WTC11 (cell line): ENCODE measurements at regions not wholly inside any gene's neighbourhood (a gene's known extent, or its start where the extent isn't known, plus 50 kb on each side); places are given as distances from the start of the nearest gene placed in this dataset.

Source experiments
- ATAC-seq: fragments of 200-7000 bp; cut with Tn5 transposase; 2 replicates; pipeline ENCODE4 v1.10.0; 2021; ENCODE audit warnings: mild to moderate bottlenecking, moderate library complexity
- CTCF ChIA-PET: fragments of 300-600 bp; sonication (Branson Sonifier 250); formaldehyde crosslinking; loops from one replicate; lab custom pipeline; 2021; ENCODE audit warnings: antibody characterized with exemption; lab: Charles Lee
- POLR2A ChIA-PET: fragments of 350-600 bp; sonication (Branson Sonifier 250); formaldehyde crosslinking; loops from one replicate; lab custom pipeline; 2021; ENCODE audit warnings: antibody characterized with exemption; lab: Charles Lee
- DNase-seq: peaks from one replicate; pipeline ENCODE4 v3.0.0; 2021; ENCODE audit warnings: low spot score
- H3K27ac Mint-ChIP-seq: 2 replicates; pipeline ENCODE4 v1.8.0; 2021; ENCODE audit warnings: mixed read lengths
- H3K27me3 Mint-ChIP-seq: 2 replicates; pipeline ENCODE4 v1.8.0; 2021; ENCODE audit warnings: low read depth, mild to moderate bottlenecking, moderate library complexity, mixed read lengths
- H3K36me3 Mint-ChIP-seq: 2 replicates; pipeline ENCODE4 v1.8.0; 2021; ENCODE audit warnings: mixed read lengths
- H3K4me1 Mint-ChIP-seq: 2 replicates; pipeline ENCODE4 v1.8.0; 2022; ENCODE audit warnings: mixed read lengths
- H3K4me3 Mint-ChIP-seq: 2 replicates; pipeline ENCODE4 v1.8.0; 2021; ENCODE audit warnings: mild to moderate bottlenecking, moderate library complexity, mixed read lengths
- H3K9me3 Mint-ChIP-seq: 2 replicates; pipeline ENCODE4 v1.8.0; 2021; ENCODE audit warnings: mixed read lengths
- AFF4 ChIP-seq: sonication (generic); formaldehyde crosslinking; IDR thresholded peaks from 2 replicates; pipeline ENCODE4 v1.8.1; 2023; ENCODE audit warnings: mild to moderate bottlenecking, missing genetic modification reagents, borderline replicate concordance
- CDX4 ChIP-seq: fragments of 250-450 bp; sonication (Bioruptor Pico); IDR thresholded peaks from 2 replicates; pipeline ENCODE4 v1.9.0; 2021; ENCODE audit warnings: moderate library complexity, mild to moderate bottlenecking, inconsistent platforms, borderline replicate concordance
- E2F5 ChIP-seq: sonication (generic); formaldehyde crosslinking; IDR thresholded peaks from 2 replicates; pipeline ENCODE4 v1.8.1; 2022; ENCODE audit warnings: mild to moderate bottlenecking, moderate library complexity, missing genetic modification reagents
- ELF4 ChIP-seq: sonication (generic); formaldehyde crosslinking; IDR thresholded peaks from 2 replicates; pipeline ENCODE4 v1.8.1; 2022; ENCODE audit warnings: low read depth, mild to moderate bottlenecking, moderate library complexity, missing genetic modification reagents
- ESRRA ChIP-seq: sonication (generic); formaldehyde crosslinking; IDR thresholded peaks from 2 replicates; pipeline ENCODE4 v1.8.1; 2022; ENCODE audit warnings: mild to moderate bottlenecking, missing genetic modification reagents, borderline replicate concordance
- HMGXB4 ChIP-seq: sonication (generic); formaldehyde crosslinking; IDR thresholded peaks from 2 replicates; pipeline ENCODE4 v1.8.1; 2023; ENCODE audit warnings: mild to moderate bottlenecking, moderate library complexity, missing genetic modification reagents
- KAT7 ChIP-seq: sonication (generic); formaldehyde crosslinking; IDR thresholded peaks from 2 replicates; pipeline ENCODE4 v1.8.1; 2023; ENCODE audit warnings: missing genetic modification reagents, mild to moderate bottlenecking, borderline replicate concordance
- OVOL2 ChIP-seq: fragments of 250-450 bp; sonication (Bioruptor Pico); IDR thresholded peaks from 2 replicates; pipeline ENCODE4 v1.9.0; 2021; ENCODE audit warnings: mild to moderate bottlenecking, borderline replicate concordance
- SMAD3 ChIP-seq: sonication (generic); formaldehyde crosslinking; IDR thresholded peaks from 2 replicates; pipeline ENCODE4 v1.8.0; 2022; ENCODE audit warnings: missing genetic modification reagents, mild to moderate bottlenecking, borderline replicate concordance
- SMAD4 ChIP-seq: sonication (generic); formaldehyde crosslinking; IDR thresholded peaks from 2 replicates; pipeline ENCODE4 v1.8.0; 2022; ENCODE audit warnings: mild to moderate bottlenecking, missing genetic modification reagents
- TCF7 ChIP-seq: sonication (generic); formaldehyde crosslinking; IDR thresholded peaks from 2 replicates; pipeline ENCODE4 v1.8.0; 2022; ENCODE audit warnings: mild to moderate bottlenecking, low read depth, missing genetic modification reagents, moderate library complexity
- USF1 ChIP-seq: sonication (generic); formaldehyde crosslinking; IDR thresholded peaks from 2 replicates; pipeline ENCODE4 v1.8.0; 2022; ENCODE audit warnings: mild to moderate bottlenecking, missing genetic modification reagents
- ZNF121 ChIP-seq: sonication (generic); formaldehyde crosslinking; IDR thresholded peaks from 2 replicates; pipeline ENCODE4 v1.8.0; 2023; ENCODE audit warnings: missing genetic modification reagents
- ZNF232 ChIP-seq: sonication (generic); formaldehyde crosslinking; IDR thresholded peaks from 2 replicates; pipeline ENCODE4 v1.8.0; 2022; ENCODE audit warnings: mild to moderate bottlenecking, missing genetic modification reagents
- ZNF423 ChIP-seq: fragments of 250-450 bp; sonication (Bioruptor Pico); IDR thresholded peaks from 2 replicates; pipeline ENCODE4 v2.1.2; 2022; ENCODE audit warnings: mild to moderate bottlenecking, moderate library complexity
- ZNF671 ChIP-seq: fragments of 250-450 bp; sonication (Bioruptor Pico); IDR thresholded peaks from 2 replicates; pipeline ENCODE4 v1.8.0; 2021; ENCODE audit warnings: mild to moderate bottlenecking
- TF ChIP-seq, protein P1 (sequence below): sonication (generic); formaldehyde crosslinking; IDR thresholded peaks from 2 replicates; pipeline ENCODE4 v1.8.0; 2023; ENCODE audit warnings: missing genetic modification reagents
- TF ChIP-seq, protein P2 (sequence below): sonication (generic); formaldehyde crosslinking; IDR thresholded peaks from 2 replicates; pipeline ENCODE4 v1.8.0; 2022; ENCODE audit warnings: mild to moderate bottlenecking, missing genetic modification reagents

DNA sequence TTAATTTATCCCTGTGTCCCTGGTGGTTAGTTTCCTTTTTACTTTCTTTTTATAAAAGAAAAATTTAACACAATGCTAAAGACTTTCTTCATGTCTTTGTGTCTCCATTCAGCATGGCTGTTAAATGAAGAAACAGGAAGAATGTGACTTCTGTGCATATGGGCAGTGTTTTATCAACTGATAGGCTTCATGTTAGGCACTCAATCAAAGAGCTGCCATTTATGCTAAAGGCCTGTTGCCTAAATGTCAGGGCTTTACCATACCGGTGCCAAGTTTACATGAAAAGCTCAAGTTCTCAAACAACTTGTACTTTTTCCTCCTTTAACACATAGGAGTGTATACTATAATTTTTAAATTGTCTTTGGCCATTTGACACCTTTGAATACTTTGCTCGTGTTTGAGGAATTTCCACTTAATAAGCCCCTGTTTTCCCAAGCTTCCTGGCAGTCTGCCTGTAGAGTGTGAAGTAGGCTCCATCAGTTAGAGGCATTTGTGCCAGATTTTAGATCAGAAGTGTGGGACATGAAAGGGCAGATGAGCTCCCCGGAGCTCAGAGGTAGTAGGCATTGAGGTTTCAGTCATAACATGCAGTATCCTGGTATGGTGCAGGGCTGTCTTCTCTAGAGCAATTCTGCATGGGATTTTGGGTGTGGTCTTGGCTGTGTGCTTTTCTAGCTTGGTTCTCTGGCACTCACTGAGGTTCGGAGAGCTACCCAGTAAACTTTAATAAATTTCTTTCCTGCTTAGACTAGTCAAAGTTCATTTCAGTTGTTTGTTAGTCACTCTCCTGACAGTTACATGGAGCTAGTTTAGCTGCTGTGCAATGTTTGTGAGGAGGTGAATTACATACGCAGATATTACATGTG, 119.0 kb downstream of the LEPR start:
- ChIA-PET CTCF (interaction anchor here (0.6 kb wide), 1 partner anchor 80 kb away, joined by 3 read pairs; no protein-coding TSS in a partner anchor), POLR2A (no interaction called here)
- peaks cover 7% of the 10 kb centered on the region for H3K9me3 Mint-ChIP-seq

More for the DNA sequence above, 119.0 kb downstream of the LEPR start:
- H3K4me1 Mint-ChIP-seq = no peaks in the 10 kb centered on the region
- TF ChIP-seq TCF7 (CRISPR knock-in tag) (no peak), ZNF232 (CRISPR knock-in tag) (no peak), ESRRA (CRISPR knock-in tag) (no peak), USF1 (CRISPR knock-in tag) (no peak), ZNF423 (CRISPR knock-in tag) (no peak), AFF4 (CRISPR knock-in tag) (no peak), SMAD4 (CRISPR knock-in tag) (no peak), E2F5 (no peak), HMGXB4 (no peak), SMAD3 (CRISPR knock-in tag) (no peak), OVOL2 (CRISPR knock-in tag) (no peak), ELF4 (no peak), ZNF121 (CRISPR knock-in tag) (no peak), ZNF671 (no peak), CDX4 (no peak), KAT7 (CRISPR knock-in tag) (no peak)
- TF ChIP-seq, protein P1, sequence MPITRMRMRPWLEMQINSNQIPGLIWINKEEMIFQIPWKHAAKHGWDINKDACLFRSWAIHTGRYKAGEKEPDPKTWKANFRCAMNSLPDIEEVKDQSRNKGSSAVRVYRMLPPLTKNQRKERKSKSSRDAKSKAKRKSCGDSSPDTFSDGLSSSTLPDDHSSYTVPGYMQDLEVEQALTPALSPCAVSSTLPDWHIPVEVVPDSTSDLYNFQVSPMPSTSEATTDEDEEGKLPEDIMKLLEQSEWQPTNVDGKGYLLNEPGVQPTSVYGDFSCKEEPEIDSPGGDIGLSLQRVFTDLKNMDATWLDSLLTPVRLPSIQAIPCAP (CRISPR knock-in tag) = no peak
- TF ChIP-seq, protein P2, sequence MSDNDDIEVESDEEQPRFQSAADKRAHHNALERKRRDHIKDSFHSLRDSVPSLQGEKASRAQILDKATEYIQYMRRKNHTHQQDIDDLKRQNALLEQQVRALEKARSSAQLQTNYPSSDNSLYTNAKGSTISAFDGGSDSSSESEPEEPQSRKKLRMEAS (CRISPR knock-in tag) = no peak
- ATAC-seq (no peak), DNase-seq (no peak)
- H3K36me3 Mint-ChIP-seq = no peaks in the 10 kb centered on the region
- H3K27ac Mint-ChIP-seq = no peak overlapping the region
- H3K4me3 Mint-ChIP-seq = no peak overlapping the region
- no peaks in the 10 kb centered on the region for H3K27me3 Mint-ChIP-seq
